ENCODE measurements at regions not wholly inside any gene's neighbourhood (a gene's known extent, or its start where the extent isn't known, plus 50 kb on each side); places are given as distances from the start of the nearest gene placed in this dataset.

- no peak for DNase-seq
- in situ Hi-C loops (cut with HindIII; ENCODE audit: low pct_ligation_motif_present, low pct_unique_long_range_greater_than_20kb, low sequenced_read_pairs) = no loop called here
Measured at GRCh38 chr13:85436029-85436428, 363.2 kb downstream of the SLITRK6 start.

DNA sequence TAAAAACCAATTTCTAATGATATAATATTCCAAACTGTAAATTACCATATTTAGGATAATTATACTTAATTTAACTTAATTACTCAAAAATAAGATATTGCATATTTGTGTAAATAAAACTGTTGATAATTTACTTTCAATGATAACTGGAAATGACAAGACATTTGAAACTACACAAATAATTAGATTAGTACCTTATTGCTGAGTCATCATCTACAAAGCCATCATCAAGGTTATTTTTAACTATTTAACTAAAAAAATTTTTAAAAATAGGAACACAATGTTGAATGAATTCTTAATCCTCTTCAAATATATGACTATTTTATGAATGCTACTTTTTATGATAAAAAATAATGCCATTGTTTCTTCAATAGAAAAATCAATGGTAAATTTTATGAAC, 364.3 kb downstream of the SLITRK6 start:
- in situ Hi-C loops (cut with HindIII; ENCODE audit: low pct_ligation_motif_present, low pct_unique_long_range_greater_than_20kb, low sequenced_read_pairs) = no loop called here
- no peak for DNase-seq

GRCh38 chr13:85432881-85433280, 366.3 kb downstream of the SLITRK6 start:
- DNase-seq = no peak
- in situ Hi-C loops (cut with HindIII; ENCODE audit: low pct_ligation_motif_present, low pct_unique_long_range_greater_than_20kb, low sequenced_read_pairs) = no loop called here

DNA sequence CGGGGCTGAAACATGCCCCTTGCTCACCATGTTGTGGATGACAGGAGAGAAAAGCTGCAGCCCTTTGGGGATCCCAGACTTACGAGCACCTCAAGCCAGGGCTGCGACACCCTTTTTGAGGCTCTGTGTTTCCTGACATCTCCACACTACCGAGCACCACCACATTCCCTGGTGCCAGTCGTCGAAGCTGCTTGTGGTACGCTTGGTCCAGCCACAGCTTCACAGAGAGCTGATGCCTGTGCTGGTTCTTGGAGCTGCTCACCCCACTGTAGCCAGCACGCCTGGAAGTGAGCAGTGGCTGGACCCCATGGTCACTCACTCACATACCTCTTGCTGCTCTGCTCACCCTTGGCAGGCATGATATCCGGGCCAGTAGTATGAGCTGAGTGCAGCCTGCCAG, 367.5 kb downstream of the SLITRK6 start:
- DNase-seq = no peak
- in situ Hi-C loops (cut with HindIII; ENCODE audit: low pct_ligation_motif_present, low pct_unique_long_range_greater_than_20kb, low sequenced_read_pairs) = no loop called here

GRCh38 chr13:85430216-85430794, 368.9 kb downstream of the SLITRK6 start:
- no peak for DNase-seq
- in situ Hi-C loops (cut with HindIII; ENCODE audit: low pct_ligation_motif_present, low pct_unique_long_range_greater_than_20kb, low sequenced_read_pairs) = no loop called here

DNA sequence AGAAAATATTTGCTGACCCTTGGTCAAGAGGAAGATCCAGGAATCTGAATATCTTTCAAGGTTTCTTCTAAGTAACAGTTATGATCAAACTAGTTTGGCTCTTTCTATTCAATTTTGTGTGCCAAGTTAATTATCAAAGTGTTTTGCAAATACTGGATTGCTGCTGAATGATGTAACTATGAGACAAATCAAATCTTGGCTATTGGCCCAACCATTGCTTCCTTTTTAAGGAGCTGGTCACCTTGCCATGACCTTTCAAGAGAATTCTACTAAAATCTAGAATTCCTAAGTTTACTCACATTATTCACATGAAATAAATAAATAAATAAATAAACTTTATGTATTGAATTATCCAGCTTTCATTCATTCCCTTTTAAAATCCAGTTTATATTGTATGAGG, 371.8 kb downstream of the SLITRK6 start:
- in situ Hi-C loops (cut with HindIII; ENCODE audit: low pct_ligation_motif_present, low pct_unique_long_range_greater_than_20kb, low sequenced_read_pairs) = no loop called here
- DNase-seq = no peak

GRCh38 chr13:85420136-85420535, 379.1 kb downstream of the SLITRK6 start:
- DNase-seq = no peak
- in situ Hi-C loops (cut with HindIII; ENCODE audit: low pct_ligation_motif_present, low pct_unique_long_range_greater_than_20kb, low sequenced_read_pairs) = no loop called here

- in situ Hi-C loops (cut with HindIII; ENCODE audit: low pct_ligation_motif_present, low pct_unique_long_range_greater_than_20kb, low sequenced_read_pairs) = no loop called here
- DNase-seq = no peak
Measured at GRCh38 chr13:85419611-85420010, 379.6 kb downstream of the SLITRK6 start.

DNA sequence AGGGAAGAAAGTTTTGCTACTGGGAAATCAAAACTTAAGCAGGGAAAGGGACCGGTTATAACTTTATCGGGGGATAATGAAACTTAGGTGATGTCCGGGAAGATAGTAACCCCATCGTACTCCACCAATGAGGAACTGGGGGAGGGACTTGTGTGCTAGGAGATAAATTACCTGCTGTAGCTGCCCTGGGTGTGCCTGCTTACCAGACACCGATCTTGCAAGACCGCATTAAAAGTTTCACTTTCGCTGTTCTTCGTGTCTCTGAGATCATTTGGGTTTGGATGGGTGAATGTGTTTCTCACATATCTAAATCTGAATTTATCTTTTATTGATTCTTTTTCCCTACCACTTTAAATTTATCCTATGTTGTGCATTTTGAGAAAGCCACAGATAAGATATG, 381.4 kb downstream of the SLITRK6 start:
- no peak for DNase-seq
- in situ Hi-C loops (cut with HindIII; ENCODE audit: low pct_ligation_motif_present, low pct_unique_long_range_greater_than_20kb, low sequenced_read_pairs) = no loop called here

GRCh38 chr13:85413664-85414063, 385.6 kb downstream of the SLITRK6 start:
- in situ Hi-C loops (cut with HindIII; ENCODE audit: low pct_ligation_motif_present, low pct_unique_long_range_greater_than_20kb, low sequenced_read_pairs) = no loop called here
- no peak for DNase-seq

- in situ Hi-C loops (cut with HindIII; ENCODE audit: low pct_ligation_motif_present, low pct_unique_long_range_greater_than_20kb, low sequenced_read_pairs) = no loop called here
- no peak for DNase-seq
Measured at GRCh38 chr13:85412448-85412847, 386.8 kb downstream of the SLITRK6 start.

- in situ Hi-C loops (cut with HindIII; ENCODE audit: low pct_ligation_motif_present, low pct_unique_long_range_greater_than_20kb, low sequenced_read_pairs) = no loop called here
Measured at GRCh38 chr13:85411591-85411990, 387.6 kb downstream of the SLITRK6 start.

GRCh38 chr13:85408415-85408814, 390.8 kb downstream of the SLITRK6 start:
- DNase-seq = no peak
- in situ Hi-C loops (cut with HindIII; ENCODE audit: low pct_ligation_motif_present, low pct_unique_long_range_greater_than_20kb, low sequenced_read_pairs) = no loop called here

More at GRCh38 chr13:85411591-85411990, 387.6 kb downstream of the SLITRK6 start:
- DNase-seq = no peak

GRCh38 chr13:85406269-85406975, 392.8 kb downstream of the SLITRK6 start:
- in situ Hi-C loops (cut with HindIII; ENCODE audit: low pct_ligation_motif_present, low pct_unique_long_range_greater_than_20kb, low sequenced_read_pairs) = no loop called here

GRCh38 chr13:85405316-85405897, 393.8 kb downstream of the SLITRK6 start:
- in situ Hi-C loops (cut with HindIII; ENCODE audit: low pct_ligation_motif_present, low pct_unique_long_range_greater_than_20kb, low sequenced_read_pairs) = no loop called here
- no peak for DNase-seq

More at GRCh38 chr13:85406269-85406975, 392.8 kb downstream of the SLITRK6 start:
- DNase-seq = no peak

DNA sequence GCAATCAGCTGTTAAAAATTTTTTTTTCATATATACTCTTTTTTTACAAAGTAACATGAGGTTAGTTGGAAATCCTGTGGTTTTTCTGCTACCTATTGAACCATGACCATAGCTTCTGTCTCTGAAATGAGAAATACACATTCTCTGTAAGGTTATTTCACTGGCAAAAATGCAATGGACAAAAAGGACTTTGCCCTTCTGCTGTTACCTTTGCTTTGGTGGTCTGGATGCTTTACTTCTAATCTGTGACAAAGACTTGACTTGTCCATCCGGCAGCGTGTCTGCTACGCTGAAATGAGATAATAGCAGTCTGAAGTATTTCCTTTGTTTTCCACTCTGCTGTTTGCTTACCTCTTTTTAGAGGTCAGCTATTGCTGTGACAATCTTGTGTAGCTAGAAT, 412.8 kb downstream of the SLITRK6 start:
- in situ Hi-C loops (cut with HindIII; ENCODE audit: low pct_ligation_motif_present, low pct_unique_long_range_greater_than_20kb, low sequenced_read_pairs) = no loop called here
- peak; percentile 15 for DNase-seq

GRCh38 chr13:85383291-85383690, 415.9 kb downstream of the SLITRK6 start:
- in situ Hi-C loops (cut with HindIII; ENCODE audit: low pct_ligation_motif_present, low pct_unique_long_range_greater_than_20kb, low sequenced_read_pairs) = no loop called here
- no peak for DNase-seq

GRCh38 chr13:85381082-85381481, 418.1 kb downstream of the SLITRK6 start:
- in situ Hi-C loops (cut with HindIII; ENCODE audit: low pct_ligation_motif_present, low pct_unique_long_range_greater_than_20kb, low sequenced_read_pairs) = no loop called here

DNA sequence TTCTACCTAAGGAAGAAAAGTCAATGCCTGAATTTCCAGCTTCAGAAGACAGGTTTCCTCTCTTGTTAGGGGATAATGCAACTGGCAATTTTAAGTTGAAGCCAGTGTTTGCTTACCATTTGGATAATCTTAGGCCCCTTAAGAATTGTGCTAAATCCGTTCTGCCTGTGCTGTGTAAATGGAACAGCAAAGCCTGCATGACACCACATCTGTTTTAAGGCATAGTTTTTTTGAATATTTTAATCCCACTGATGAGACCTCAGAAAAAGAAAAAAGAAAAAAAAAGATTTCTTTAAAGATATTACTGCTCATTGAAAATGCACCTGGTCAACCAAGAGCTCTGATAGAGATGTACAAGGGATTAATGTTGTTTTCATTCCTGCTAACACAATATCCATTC, 419.2 kb downstream of the SLITRK6 start:
- DNase-seq = no peak
- in situ Hi-C loops (cut with HindIII; ENCODE audit: low pct_ligation_motif_present, low pct_unique_long_range_greater_than_20kb, low sequenced_read_pairs) = no loop called here

More at GRCh38 chr13:85381082-85381481, 418.1 kb downstream of the SLITRK6 start:
- DNase-seq = no peak

DNA sequence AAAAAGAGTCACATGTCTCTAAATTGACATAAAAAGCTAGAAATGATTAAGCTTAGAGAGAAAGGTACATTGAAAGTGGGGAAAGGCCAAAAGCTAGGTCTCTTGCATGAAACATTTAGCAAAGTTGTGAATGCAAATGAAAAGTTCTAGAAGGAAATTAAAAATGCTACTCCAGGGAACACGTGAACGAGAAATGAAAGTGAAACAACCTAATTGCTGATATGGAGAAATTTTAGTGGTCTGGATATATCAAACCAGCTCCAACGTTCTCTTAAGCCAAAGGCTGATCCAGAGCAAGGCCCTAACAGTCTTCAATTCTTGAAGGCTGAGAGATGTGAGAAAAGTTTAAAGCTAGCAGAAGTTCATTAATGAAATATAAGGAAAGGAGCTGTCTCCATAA, 419.8 kb downstream of the SLITRK6 start:
- in situ Hi-C loops (cut with HindIII; ENCODE audit: low pct_ligation_motif_present, low pct_unique_long_range_greater_than_20kb, low sequenced_read_pairs) = no loop called here
- DNase-seq = peak; percentile 24
